SK-N-SH (cell line): ENCODE measurements at regions not wholly inside any gene's neighbourhood (a gene's known extent, or its start where the extent isn't known, plus 50 kb on each side); places are given as distances from the start of the nearest gene placed in this dataset.

Experiments used
- CTCF ChIA-PET: fragments of 300-600, 350-600 bp; formaldehyde crosslinking; extraction: SDS; loops from one replicate; lab custom pipeline; 2021; lab: Yijun Ruan, JAX
- POLR2A ChIA-PET: fragments of 350-600 bp; sonication (Branson Sonifier 250); formaldehyde crosslinking; extraction: SDS; loops from one replicate; lab custom pipeline; 2020; ENCODE audit warnings: antibody characterized with exemption, inconsistent platforms; lab: Yijun Ruan, JAX
- DNase-seq: peaks from one replicate; pipeline ENCODE4 v3.0.0; 2012
- H2AFZ ChIP-seq: fragments of 200-600 bp; sonication (generic); 2 replicates; pipeline ENCODE4 v1.8.1; 2016; ENCODE audit warnings: antibody characterized with exemption, mild to moderate bottlenecking, low read depth
- H3F3A ChIP-seq: fragments of 200-600 bp; sonication (generic); replicated peaks from 2 replicates; pipeline ENCODE3; 2016; ENCODE audit warnings: antibody characterized with exemption, mild to moderate bottlenecking; ENCODE audit not compliant: insufficient read depth
- H3K27ac ChIP-seq, 2 experiments: fragments of 200-500 bp in 1 of 2; fragments of 200-600 bp in 1 of 2; sonication (Bioruptor generic) in 1 of 2; sonication (generic), shearing (Covaris generic) in 1 of 2; 2 replicates each; pipeline versions ENCODE4 v1.5.1 to v1.6.1; 2014 to 2016; ENCODE audit warnings: low read depth in 2 of 2, inconsistent platforms in 1 of 2, low read length in 1 of 2, mild to moderate bottlenecking in 1 of 2, mixed read lengths in 1 of 2
- H3K27me3 ChIP-seq: fragments of 200-600 bp; sonication (generic), shearing (Covaris generic); 2 replicates; pipeline ENCODE4 v1.6.1; 2016; ENCODE audit warnings: mixed run types; ENCODE audit not compliant: insufficient read depth
- H3K36me3 ChIP-seq, 2 experiments: fragments of 200-500 bp in 1 of 2; fragments of 200-600 bp in 1 of 2; sonication (Bioruptor generic) in 1 of 2; sonication (generic) in 1 of 2; replicated peaks in 1 of 2; 2 replicates each; pipeline versions ENCODE3 to v1.5.1; 2014 to 2016; ENCODE audit warnings: low read length in 1 of 2, mild to moderate bottlenecking in 1 of 2; ENCODE audit not compliant: insufficient read depth in 2 of 2, control insufficient read depth in 1 of 2
- H3K4me1 ChIP-seq, 2 experiments: fragments of 200-500 bp in 1 of 2; fragments of 200-600 bp in 1 of 2; sonication (Bioruptor generic) in 1 of 2; sonication (generic), shearing (Covaris generic) in 1 of 2; 2 replicates each; pipeline versions ENCODE4 v1.5.1 to v1.6.1; 2014 to 2016; ENCODE audit warnings: low read depth in 1 of 2, low read length in 1 of 2, mixed run types in 1 of 2; ENCODE audit not compliant: insufficient read depth in 2 of 2, control insufficient read depth in 1 of 2
- H3K4me2 ChIP-seq: fragments of 200-600 bp; sonication (generic), shearing (Covaris generic); 2 replicates; pipeline ENCODE4 v1.6.1; 2017; ENCODE audit warnings: mixed run types
- H3K4me3 ChIP-seq, 2 experiments: fragments of 200-500 bp in 1 of 2; fragments of 200-600 bp in 1 of 2; sonication (Bioruptor generic) in 1 of 2; sonication (generic), shearing (Covaris generic) in 1 of 2; 2 replicates each; pipeline versions ENCODE4 v1.5.1 to v1.8.1; 2014 to 2016; ENCODE audit warnings: low read depth in 2 of 2, inconsistent platforms in 1 of 2, low read length in 1 of 2, mild to moderate bottlenecking in 1 of 2, mixed read lengths in 1 of 2, moderate library complexity in 1 of 2
- H3K79me2 ChIP-seq: fragments of 200-600 bp; sonication (generic); 2 replicates; pipeline ENCODE4 v1.8.1; 2017; ENCODE audit warnings: mild to moderate bottlenecking; ENCODE audit not compliant: insufficient read depth
- H3K9ac ChIP-seq: fragments of 200-600 bp; sonication (generic); 2 replicates; pipeline ENCODE4 v1.6.1; 2017; ENCODE audit warnings: mixed run types
- H3K9me2 ChIP-seq: fragments of 200-600 bp; sonication (generic); 2 replicates; pipeline ENCODE4 v1.6.1; 2017; ENCODE audit warnings: mixed run types
- H3K9me3 ChIP-seq: fragments of 200-600 bp; sonication (generic); 2 replicates; pipeline ENCODE4 v1.6.1; 2017; ENCODE audit warnings: mixed run types, mild to moderate bottlenecking, moderate library complexity
- H4K20me1 ChIP-seq: fragments of 200-600 bp; sonication (generic); 2 replicates; pipeline ENCODE4 v1.6.1; 2017; ENCODE audit warnings: mild to moderate bottlenecking, mixed run types; ENCODE audit not compliant: insufficient read depth
- CHD2 ChIP-seq: fragments of 150-350 bp; IDR thresholded peaks from 2 replicates; pipeline ENCODE4 v1.6.1; 2018; ENCODE audit warnings: low read length; ENCODE audit not compliant: partially characterized antibody
- EZH2phosphoT487 ChIP-seq: fragments of 200-600 bp; sonication (generic); IDR thresholded peaks from 2 replicates; pipeline ENCODE4 v1.6.1; 2017; ENCODE audit warnings: low read depth, mixed run types, mild to moderate bottlenecking, antibody characterized with exemption, moderate library complexity, borderline replicate concordance
- FOSL2 ChIP-seq: IDR thresholded peaks from 2 replicates; pipeline ENCODE4 v1.4.0; 2012; ENCODE audit warnings: low read depth, mild to moderate bottlenecking, moderate library complexity, borderline replicate concordance
- FOXM1 ChIP-seq: IDR thresholded peaks from 2 replicates; pipeline ENCODE4 v1.4.0; 2012; ENCODE audit warnings: low read depth, mild to moderate bottlenecking
- GABPA ChIP-seq: IDR thresholded peaks from 2 replicates; pipeline ENCODE4 v1.4.0; 2012; ENCODE audit warnings: low read depth, mild to moderate bottlenecking
- NRF1 ChIP-seq: IDR thresholded peaks from 2 replicates; pipeline ENCODE4 v1.6.1; 2012; ENCODE audit warnings: low read depth, mild to moderate bottlenecking, low read length
- POLR2AphosphoS5 ChIP-seq: IDR thresholded peaks from 2 replicates; pipeline ENCODE4 v1.6.1; 2012; ENCODE audit warnings: low read depth, low read length
- RAD21 ChIP-seq: IDR thresholded peaks from 2 replicates; pipeline ENCODE4 v1.6.1; 2012; ENCODE audit warnings: mild to moderate bottlenecking, low read length
- TF ChIP-seq, protein P1 (sequence below): fragments of 200-600 bp; sonication (generic); IDR thresholded peaks from 2 replicates; pipeline ENCODE4 v1.6.1; 2017; ENCODE audit warnings: antibody characterized with exemption, mild to moderate bottlenecking, moderate library complexity
- TF ChIP-seq, protein P2 (sequence below): fragments of 150-350 bp; IDR thresholded peaks from 2 replicates; pipeline ENCODE4 v1.6.1; 2016; ENCODE audit warnings: mild to moderate bottlenecking, low read depth, low read length

DNA sequence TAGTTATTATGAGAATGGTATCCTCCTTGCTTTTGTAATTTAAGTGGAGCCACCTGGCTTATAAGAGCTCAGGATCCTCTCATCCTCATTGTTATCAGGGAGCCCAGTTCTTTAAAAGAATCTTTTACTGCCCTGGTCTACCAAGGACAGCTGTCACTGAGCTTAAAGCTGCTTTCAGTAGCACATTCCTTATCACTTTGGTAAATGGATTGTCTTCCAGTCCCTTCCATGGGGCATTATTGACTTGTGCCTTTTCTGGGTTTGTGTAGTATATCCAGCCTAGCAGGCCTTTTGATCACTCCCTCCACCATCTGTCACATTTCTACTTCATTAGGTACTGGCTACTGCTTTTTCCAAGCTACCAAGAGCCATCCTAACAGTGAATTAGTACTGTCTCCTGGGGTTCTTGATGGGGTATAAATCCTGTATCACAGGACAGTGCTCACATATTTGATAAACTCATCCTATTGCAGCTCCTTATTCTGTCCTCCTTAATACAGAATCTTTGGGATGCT is 208.9 kb downstream of the TMEM26 start:
- CTCF ChIA-PET: interaction anchor here (1.5 kb wide), 1 partner anchor 15 kb away, joined by 5 read pairs; no protein-coding TSS in a partner anchor
- no peak for DNase-seq

DNA sequence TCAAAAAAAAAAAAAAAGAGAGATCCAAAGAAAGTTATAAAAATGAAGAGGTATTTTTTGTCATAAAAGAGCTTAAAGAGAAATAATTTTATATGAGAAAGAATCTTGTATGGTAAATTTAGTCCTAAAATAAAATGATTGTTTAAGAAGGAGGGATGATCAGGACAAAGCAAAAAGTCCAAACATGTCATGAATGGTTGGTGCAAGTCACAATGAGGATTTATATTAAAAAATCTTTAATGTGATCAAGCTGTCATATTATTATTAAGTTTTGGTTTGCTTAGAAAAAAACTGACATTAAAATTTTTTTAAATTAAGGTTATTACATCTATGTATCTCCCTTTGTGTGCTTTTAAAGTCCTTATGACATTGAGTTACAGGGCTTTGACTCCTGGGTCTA is 220.4 kb downstream of the TMEM26 start:
- H3K9ac ChIP-seq: no peak overlapping the region
- H2AFZ ChIP-seq: no peak overlapping the region
- peaks cover 5% of the 10 kb centered on the region for H3K9me3 ChIP-seq
- no peak overlapping the region for H3K4me3 ChIP-seq
- no peaks in the 10 kb centered on the region for H4K20me1 ChIP-seq
- ChIA-PET POLR2A (no interaction called here), CTCF (interaction anchor here (0.6 to 1.0 kb wide), 2 partner anchors 17 to 360 kb away, joined by 3 read pairs; no protein-coding TSS in a partner anchor)
- TF ChIP-seq NRF1 (no peak), POLR2AphosphoS5 (no peak), FOSL2 (no peak), GABPA (no peak)
- H3K9me2 ChIP-seq: no peaks in the 10 kb centered on the region
- no peaks in the 10 kb centered on the region for H3K79me2 ChIP-seq
- no peak for DNase-seq
- no peak overlapping the region for H3K27ac ChIP-seq
- H3K36me3 ChIP-seq: no peaks in the 10 kb centered on the region
- no peaks in the 10 kb centered on the region for H3K4me1 ChIP-seq
- no peak overlapping the region for H3K4me2 ChIP-seq
- H3K27me3 ChIP-seq: no peaks in the 10 kb centered on the region
- H3F3A ChIP-seq: no peaks in the 10 kb centered on the region

More for the DNA sequence above, 208.9 kb downstream of the TMEM26 start:
- no peaks in the 10 kb centered on the region for H3K79me2 ChIP-seq
- POLR2A ChIA-PET: no interaction called here
- H4K20me1 ChIP-seq: no peaks in the 10 kb centered on the region
- H3K4me3 ChIP-seq: no peak overlapping the region
- H3K4me1 ChIP-seq: no peaks in the 10 kb centered on the region
- no peak overlapping the region for H2AFZ ChIP-seq
- H3K9ac ChIP-seq: no peak overlapping the region
- H3K9me2 ChIP-seq: no peaks in the 10 kb centered on the region
- H3K36me3 ChIP-seq: no peaks in the 10 kb centered on the region
- peaks cover 5% of the 10 kb centered on the region; the same call in 1 of the 2 replicates for H3K27me3 ChIP-seq
- H3K9me3 ChIP-seq: no peaks in the 10 kb centered on the region
- H3K27ac ChIP-seq: no peak overlapping the region
- H3K4me2 ChIP-seq: no peak overlapping the region
- TF ChIP-seq FOSL2 (no peak), EZH2phosphoT487 (no peak), CHD2 (no peak), FOXM1 (no peak), RAD21 (no peak)
- TF ChIP-seq, protein P1, sequence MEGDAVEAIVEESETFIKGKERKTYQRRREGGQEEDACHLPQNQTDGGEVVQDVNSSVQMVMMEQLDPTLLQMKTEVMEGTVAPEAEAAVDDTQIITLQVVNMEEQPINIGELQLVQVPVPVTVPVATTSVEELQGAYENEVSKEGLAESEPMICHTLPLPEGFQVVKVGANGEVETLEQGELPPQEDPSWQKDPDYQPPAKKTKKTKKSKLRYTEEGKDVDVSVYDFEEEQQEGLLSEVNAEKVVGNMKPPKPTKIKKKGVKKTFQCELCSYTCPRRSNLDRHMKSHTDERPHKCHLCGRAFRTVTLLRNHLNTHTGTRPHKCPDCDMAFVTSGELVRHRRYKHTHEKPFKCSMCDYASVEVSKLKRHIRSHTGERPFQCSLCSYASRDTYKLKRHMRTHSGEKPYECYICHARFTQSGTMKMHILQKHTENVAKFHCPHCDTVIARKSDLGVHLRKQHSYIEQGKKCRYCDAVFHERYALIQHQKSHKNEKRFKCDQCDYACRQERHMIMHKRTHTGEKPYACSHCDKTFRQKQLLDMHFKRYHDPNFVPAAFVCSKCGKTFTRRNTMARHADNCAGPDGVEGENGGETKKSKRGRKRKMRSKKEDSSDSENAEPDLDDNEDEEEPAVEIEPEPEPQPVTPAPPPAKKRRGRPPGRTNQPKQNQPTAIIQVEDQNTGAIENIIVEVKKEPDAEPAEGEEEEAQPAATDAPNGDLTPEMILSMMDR: no peak
- TF ChIP-seq, protein P2, sequence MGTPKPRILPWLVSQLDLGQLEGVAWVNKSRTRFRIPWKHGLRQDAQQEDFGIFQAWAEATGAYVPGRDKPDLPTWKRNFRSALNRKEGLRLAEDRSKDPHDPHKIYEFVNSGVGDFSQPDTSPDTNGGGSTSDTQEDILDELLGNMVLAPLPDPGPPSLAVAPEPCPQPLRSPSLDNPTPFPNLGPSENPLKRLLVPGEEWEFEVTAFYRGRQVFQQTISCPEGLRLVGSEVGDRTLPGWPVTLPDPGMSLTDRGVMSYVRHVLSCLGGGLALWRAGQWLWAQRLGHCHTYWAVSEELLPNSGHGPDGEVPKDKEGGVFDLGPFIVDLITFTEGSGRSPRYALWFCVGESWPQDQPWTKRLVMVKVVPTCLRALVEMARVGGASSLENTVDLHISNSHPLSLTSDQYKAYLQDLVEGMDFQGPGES: no peak
- no peaks in the 10 kb centered on the region for H3F3A ChIP-seq
